Thymus (tissue), 11 donors: ENCODE measurements at regions not wholly inside any gene's neighbourhood (a gene's known extent, or its start where the extent isn't known, plus 50 kb on each side); places are given as distances from the start of the nearest gene placed in this dataset.
"Not testable (repeated sequence)": the region's sequence is repeated elsewhere in the genome, so short reads cannot be mapped to it uniquely, and the experiment has no call there.

Source experiments
- DNase-seq, 9 donors: peaks; one replicate each; pipeline ENCODE4 v3.0.0-alpha.2; 2013; ENCODE audit warnings: low spot score in 9 of 9, low read depth in 6 of 9, missing footprints in 1 of 9
- H3K27ac ChIP-seq, 2 donors: one replicate each; pipeline ENCODE4 v1.5.1; 2013; ENCODE audit warnings: control low read depth in 1 of 2, low read depth in 1 of 2, low read length in 1 of 2, mild to moderate bottlenecking in 1 of 2, moderate library complexity in 1 of 2
- H3K27me3 ChIP-seq, 2 donors: one replicate each; pipeline ENCODE4 v1.5.1; 2013; ENCODE audit warnings: low read length in 1 of 2; ENCODE audit not compliant: control insufficient read depth in 2 of 2, insufficient read depth in 1 of 2
- H3K36me3 ChIP-seq, 2 donors: one replicate each; pipeline ENCODE4 v1.5.1; 2013; ENCODE audit warnings: low read length in 1 of 2, mild to moderate bottlenecking in 1 of 2, moderate library complexity in 1 of 2; ENCODE audit not compliant: control insufficient read depth in 2 of 2, insufficient read depth in 2 of 2
- H3K4me1 ChIP-seq, 2 donors: one replicate each; pipeline ENCODE4 v1.5.1; 2013; ENCODE audit warnings: low read length in 2 of 2; ENCODE audit not compliant: control insufficient read depth in 2 of 2, insufficient read depth in 2 of 2
- H3K4me3 ChIP-seq, 2 donors: one replicate each; pipeline ENCODE4 v1.5.1; 2013; ENCODE audit warnings: low read length in 2 of 2, control low read depth in 1 of 2, mild to moderate bottlenecking in 1 of 2
- H3K9me3 ChIP-seq, 2 donors: one replicate each; pipeline ENCODE4 v1.5.1; 2013; ENCODE audit warnings: low read length in 1 of 2, mild to moderate bottlenecking in 1 of 2; ENCODE audit not compliant: control insufficient read depth in 2 of 2, insufficient read depth in 1 of 2
- WGBS: extraction: QIAGEN DNeasy Blood & Tissue Kit; methylation state at CpG from one replicate; pipeline ENCODE4 v1.1.7; 2013; 5-methylcytosine and 5-hydroxymethylcytosine counted together
- donor health status: healthy.

- no peak for DNase-seq
- Histone ChIP-seq H3K27ac (no peak overlapping the region), H3K4me1 (no peaks in the 10 kb centered on the region), H3K9me3 (no peaks in the 10 kb centered on the region), H3K4me3 (no peak overlapping the region), H3K27me3 (no peaks in the 10 kb centered on the region), H3K36me3 (no peaks in the 10 kb centered on the region)
- WGBS, result 80% methylated on average over 4 of the region's 4 CpGs
Observed at GRCh38 chr12:83537428-83538053, 850.8 kb downstream of the TMTC2 start.

- WGBS, result 88% methylated on average over 1 of the region's 1 CpG
- Histone ChIP-seq H3K36me3 (no peaks in the 10 kb centered on the region), H3K27me3 (no peaks in the 10 kb centered on the region), H3K27ac (no peak overlapping the region), H3K4me3 (no peak overlapping the region), H3K4me1 (no peaks in the 10 kb centered on the region), H3K9me3 (no peaks in the 10 kb centered on the region)
- DNase-seq, result no peak
Observed at GRCh38 chr12:83536496-83536895, 849.8 kb downstream of the TMTC2 start.

GRCh38 chr12:83528571-83528970 lies 841.9 kb downstream of the TMTC2 start:
- Histone ChIP-seq H3K27ac (no peak overlapping the region), H3K4me1 (no peaks in the 10 kb centered on the region), H3K4me3 (no peak overlapping the region), H3K36me3 (no peaks in the 10 kb centered on the region), H3K27me3 (no peaks in the 10 kb centered on the region), H3K9me3 (no peaks in the 10 kb centered on the region)
- DNase-seq, result no peak
- WGBS, result 85% methylated on average over 1 of the region's 1 CpG

GRCh38 chr12:83527810-83528209 lies 841.1 kb downstream of the TMTC2 start:
- Histone ChIP-seq H3K36me3 (no peaks in the 10 kb centered on the region), H3K4me3 (no peak overlapping the region), H3K4me1 (no peaks in the 10 kb centered on the region), H3K27ac (no peak overlapping the region), H3K9me3 (no peaks in the 10 kb centered on the region), H3K27me3 (no peaks in the 10 kb centered on the region)
- DNase-seq, result no peak
- WGBS, result 73% methylated on average over 1 of the region's 1 CpG

- H3K4me3 ChIP-seq, result no peak overlapping the region
- H3K27ac ChIP-seq, result no peak overlapping the region
- no peaks in the 10 kb centered on the region for H3K4me1 ChIP-seq
- peaks cover 0 to 2% of the 10 kb centered on the region in 2 donors for H3K9me3 ChIP-seq
- no peak for DNase-seq
- H3K36me3 ChIP-seq, result no peaks in the 10 kb centered on the region
- WGBS, result 92% methylated on average over 3 of the region's 3 CpGs
- no peaks in the 10 kb centered on the region for H3K27me3 ChIP-seq
Observed at GRCh38 chr12:83515306-83516026, 828.8 kb downstream of the TMTC2 start.

- H3K36me3 ChIP-seq, result no peaks in the 10 kb centered on the region
- no peak overlapping the region for H3K4me3 ChIP-seq
- no peak for DNase-seq
- H3K27ac ChIP-seq, result no peak overlapping the region
- no peaks in the 10 kb centered on the region for H3K27me3 ChIP-seq
- 94% methylated on average over 1 of the region's 1 CpG for WGBS
- no peaks in the 10 kb centered on the region for H3K4me1 ChIP-seq
- H3K9me3 ChIP-seq, result peaks cover 0 to 2% of the 10 kb centered on the region in 2 donors
Observed at GRCh38 chr12:83514372-83514771, 827.7 kb downstream of the TMTC2 start.

GRCh38 chr12:83506841-83507240 lies 820.1 kb downstream of the TMTC2 start:
- no peak overlapping the region for H3K4me3 ChIP-seq
- H3K4me1 ChIP-seq, result no peaks in the 10 kb centered on the region
- no peak for DNase-seq

GRCh38 chr12:83505586-83505985 lies 818.9 kb downstream of the TMTC2 start:
- no peaks in the 10 kb centered on the region for H3K4me1 ChIP-seq
- WGBS, result 74% methylated on average over 2 of the region's 2 CpGs
- H3K9me3 ChIP-seq, result peaks cover 0 to 7% of the 10 kb centered on the region in 2 donors
- H3K4me3 ChIP-seq, result no peak overlapping the region
- no peaks in the 10 kb centered on the region for H3K27me3 ChIP-seq
- no peak overlapping the region for H3K27ac ChIP-seq
- no peak for DNase-seq
- no peaks in the 10 kb centered on the region for H3K36me3 ChIP-seq

More at GRCh38 chr12:83506841-83507240, 820.1 kb downstream of the TMTC2 start:
- Histone ChIP-seq H3K27ac (no peak overlapping the region), H3K9me3 (peaks cover 0 to 7% of the 10 kb centered on the region in 2 donors), H3K27me3 (no peaks in the 10 kb centered on the region), H3K36me3 (no peaks in the 10 kb centered on the region)
- WGBS, result 96% methylated on average over 5 of the region's 5 CpGs

GRCh38 chr12:83499894-83500293 lies 813.2 kb downstream of the TMTC2 start:
- DNase-seq, H3K4me1 ChIP-seq, H3K27ac ChIP-seq, H3K9me3 ChIP-seq, H3K4me3 ChIP-seq, H3K36me3 ChIP-seq, H3K27me3 ChIP-seq: not testable (repeated sequence)
